Neural cell (in vitro differentiated cells): ENCODE measurements at regions not wholly inside any gene's neighbourhood (a gene's known extent, or its start where the extent isn't known, plus 50 kb on each side); places are given as distances from the start of the nearest gene placed in this dataset.

ENCODE experiments used
- CTCF ChIP-seq: fragments of 450-650 bp; IDR thresholded peaks from 2 replicates; pipeline ENCODE4 v1.5.1; 2014; ENCODE audit warnings: antibody characterized with exemption, mild to moderate bottlenecking, moderate library complexity; ENCODE audit not compliant: poor library complexity, severe bottlenecking
- EZH2 ChIP-seq: fragments of 200-600, 300-800 bp; shearing (Covaris generic), sonication (generic); IDR thresholded peaks from 2 replicates; pipeline ENCODE4 v1.6.1; 2014; ENCODE audit warnings: antibody characterized with exemption, low read length, borderline replicate concordance, mild to moderate bottlenecking; ENCODE audit not compliant: insufficient read depth, poor library complexity, severe bottlenecking
- RAD21 ChIP-seq: fragments of 450-650 bp; conservative IDR thresholded peaks from 2 replicates; pipeline ENCODE4 v1.6.1; 2014; ENCODE audit warnings: antibody characterized with exemption, mild to moderate bottlenecking, moderate library complexity

DNA sequence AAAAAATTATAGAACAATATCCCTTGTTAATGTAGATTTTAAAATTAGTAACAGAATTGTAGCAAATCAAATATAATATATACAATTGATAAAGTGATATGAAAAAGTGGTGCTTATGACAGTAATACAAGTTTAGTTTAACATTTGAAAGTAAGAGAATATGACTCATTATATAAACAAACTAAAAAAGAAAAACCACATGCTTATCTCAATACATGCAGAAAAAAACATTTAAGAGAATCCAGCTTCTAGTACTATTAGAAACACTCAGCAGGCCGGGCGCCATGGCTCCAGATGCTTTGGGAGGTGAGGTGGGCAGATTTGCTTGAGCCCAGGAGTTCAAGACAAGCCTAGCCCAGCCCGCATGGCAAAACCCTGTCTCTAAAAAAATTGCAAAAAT, 60.7 kb upstream of the LAMA2 start:
- no peak for TF ChIP-seq EZH2
- TF ChIP-seq CTCF = no peak
- TF ChIP-seq RAD21 = no peak
